Activated CD4-positive, alpha-beta memory T cell treated with anti-CD3 and anti-CD28 coated beads for 36 hours (primary cell): ENCODE measurements at regions not wholly inside any gene's neighbourhood (a gene's known extent, or its start where the extent isn't known, plus 50 kb on each side); places are given as distances from the start of the nearest gene placed in this dataset.

Experiments
- CTCF ChIA-PET: fragments of 350-600 bp; sonication (Branson Sonifier 250); formaldehyde crosslinking; loops from one replicate; lab custom pipeline; 2021; ENCODE audit warnings: antibody characterized with exemption, inconsistent platforms; lab: Charles Lee
- POLR2A ChIA-PET: fragments of 350-600 bp; sonication (Branson Sonifier 250); formaldehyde crosslinking; loops from one replicate; lab custom pipeline; 2021; ENCODE audit warnings: antibody characterized with exemption; lab: Charles Lee
- DNase-seq: peaks from one replicate; pipeline ENCODE4 v3.0.0-alpha.2; 2020
- H3K27ac Mint-ChIP-seq: one replicate; pipeline ENCODE4 v1.8.0; 2021; ENCODE audit warnings: mixed read lengths
- H3K27me3 Mint-ChIP-seq: one replicate; pipeline ENCODE4 v1.8.0; 2021; ENCODE audit warnings: mixed read lengths
- H3K36me3 Mint-ChIP-seq: one replicate; pipeline ENCODE4 v1.8.0; 2021; ENCODE audit warnings: mixed read lengths
- H3K4me1 Mint-ChIP-seq: one replicate; pipeline ENCODE4 v1.8.0; 2021; ENCODE audit warnings: low read depth, mixed read lengths
- H3K4me3 Mint-ChIP-seq: one replicate; pipeline ENCODE4 v1.8.0; 2021; ENCODE audit warnings: mild to moderate bottlenecking, mixed read lengths
- H3K9me3 Mint-ChIP-seq: one replicate; pipeline ENCODE4 v1.8.0; 2021; ENCODE audit warnings: mixed read lengths
- intact Hi-C: fragments of 100-400 bp; cut with micrococcal nuclease; formaldehyde crosslinking; loops from one replicate; pipeline ENCODE4 v1.15.1; 2023

- Mint-ChIP-seq H3K27ac (no peak overlapping the region), H3K36me3 (no peaks in the 10 kb centered on the region), H3K27me3 (peaks cover 3% of the 10 kb centered on the region), H3K4me3 (no peak overlapping the region), H3K4me1 (no peaks in the 10 kb centered on the region), H3K9me3 (no peaks in the 10 kb centered on the region)
- DNase-seq, result no peak
- CTCF ChIA-PET, result no interaction called here
- intact Hi-C loops, result no loop called here
- POLR2A ChIA-PET, result no interaction called here
Measured at GRCh38 chr11:116460156-116460920, 312.4 kb downstream of the BUD13 start.

DNA sequence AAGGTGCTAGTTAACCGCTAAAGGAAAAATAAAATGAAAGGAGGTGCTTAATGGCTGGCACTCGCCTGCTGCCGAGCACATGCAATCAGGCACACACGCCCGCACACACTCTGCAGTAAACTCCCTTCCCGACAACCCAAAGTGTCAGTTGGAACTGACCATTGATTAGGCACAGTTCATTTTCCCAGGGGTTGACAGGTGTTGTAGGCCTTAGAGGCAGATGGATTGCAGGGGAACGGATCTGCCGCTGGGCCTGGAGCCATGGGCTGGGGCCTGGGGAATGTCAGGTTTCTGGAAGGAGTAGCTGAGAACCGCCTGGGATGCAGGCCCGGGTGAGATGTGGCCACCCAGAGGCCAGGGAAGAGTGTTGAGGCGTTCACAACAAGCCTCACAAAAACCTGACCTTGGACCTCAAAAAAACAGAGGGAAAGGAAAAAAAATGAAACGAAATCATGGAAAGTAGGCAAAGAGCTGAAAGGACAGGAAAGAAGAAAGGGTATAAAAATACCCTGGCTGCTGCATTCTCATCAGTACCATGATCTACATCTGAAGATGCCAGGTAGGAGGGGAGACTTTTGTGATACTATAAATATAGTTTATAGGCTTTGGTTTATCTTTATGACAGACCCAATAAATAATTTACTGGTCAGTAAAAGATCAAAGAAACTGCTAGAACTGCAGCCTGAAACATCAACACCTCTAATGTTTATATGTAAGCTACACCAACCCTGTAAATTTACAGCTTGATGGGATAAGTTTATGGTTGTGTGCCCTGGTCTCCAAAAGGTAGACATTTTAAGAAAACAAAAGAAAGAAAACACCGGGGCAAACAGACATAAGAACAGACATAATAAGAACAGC is 313.4 kb downstream of the BUD13 start:
- intact Hi-C loops, result no loop called here
- H3K9me3 Mint-ChIP-seq, result no peaks in the 10 kb centered on the region
- H3K4me1 Mint-ChIP-seq, result no peaks in the 10 kb centered on the region
- H3K4me3 Mint-ChIP-seq, result no peak overlapping the region
- H3K27ac Mint-ChIP-seq, result no peak overlapping the region
- POLR2A ChIA-PET, result no interaction called here
- CTCF ChIA-PET, result no interaction called here
- H3K27me3 Mint-ChIP-seq, result peaks cover 3% of the 10 kb centered on the region
- H3K36me3 Mint-ChIP-seq, result no peaks in the 10 kb centered on the region
- no peak for DNase-seq

GRCh38 chr11:116458546-116458945 is 314.2 kb downstream of the BUD13 start:
- intact Hi-C loops, result no loop called here
- H3K4me3 Mint-ChIP-seq, result no peak overlapping the region
- no peaks in the 10 kb centered on the region for H3K4me1 Mint-ChIP-seq
- no peak overlapping the region for H3K27ac Mint-ChIP-seq
- ChIA-PET POLR2A (no interaction called here), CTCF (no interaction called here)
- H3K36me3 Mint-ChIP-seq, result no peaks in the 10 kb centered on the region
- no peak for DNase-seq
- H3K9me3 Mint-ChIP-seq, result no peaks in the 10 kb centered on the region
- H3K27me3 Mint-ChIP-seq, result peaks cover 3% of the 10 kb centered on the region

- intact Hi-C loops, result no loop called here
- Mint-ChIP-seq H3K4me3 (no peak overlapping the region), H3K27ac (no peak overlapping the region), H3K9me3 (no peaks in the 10 kb centered on the region), H3K4me1 (no peaks in the 10 kb centered on the region), H3K36me3 (no peaks in the 10 kb centered on the region), H3K27me3 (peaks cover 3% of the 10 kb centered on the region)
- CTCF ChIA-PET, result no interaction called here
- POLR2A ChIA-PET, result no interaction called here
- DNase-seq, result no peak
Measured at GRCh38 chr11:116457336-116458007, 315.3 kb downstream of the BUD13 start.

GRCh38 chr11:116454951-116455350 is 317.8 kb downstream of the BUD13 start:
- no peaks in the 10 kb centered on the region for H3K4me1 Mint-ChIP-seq
- intact Hi-C loops, result loop anchor here (5.0 kb wide), 1 partner anchor 237 kb away; no protein-coding TSS in a partner anchor
- ChIA-PET CTCF (interaction anchor here (1.0 to 2.1 kb wide), 3 partner anchors 9 to 187 kb away, joined by 3 to 9 read pairs (median 8); no protein-coding TSS in a partner anchor), POLR2A (interaction anchor here (0.5 kb wide), 1 partner anchor 31 kb away, joined by 3 read pairs; no protein-coding TSS in a partner anchor)
- DNase-seq, result no peak
- no peaks in the 10 kb centered on the region for H3K36me3 Mint-ChIP-seq
- H3K9me3 Mint-ChIP-seq, result no peaks in the 10 kb centered on the region
- no peaks in the 10 kb centered on the region for H3K27me3 Mint-ChIP-seq
- H3K27ac Mint-ChIP-seq, result no peak overlapping the region
- H3K4me3 Mint-ChIP-seq, result no peak overlapping the region

DNA sequence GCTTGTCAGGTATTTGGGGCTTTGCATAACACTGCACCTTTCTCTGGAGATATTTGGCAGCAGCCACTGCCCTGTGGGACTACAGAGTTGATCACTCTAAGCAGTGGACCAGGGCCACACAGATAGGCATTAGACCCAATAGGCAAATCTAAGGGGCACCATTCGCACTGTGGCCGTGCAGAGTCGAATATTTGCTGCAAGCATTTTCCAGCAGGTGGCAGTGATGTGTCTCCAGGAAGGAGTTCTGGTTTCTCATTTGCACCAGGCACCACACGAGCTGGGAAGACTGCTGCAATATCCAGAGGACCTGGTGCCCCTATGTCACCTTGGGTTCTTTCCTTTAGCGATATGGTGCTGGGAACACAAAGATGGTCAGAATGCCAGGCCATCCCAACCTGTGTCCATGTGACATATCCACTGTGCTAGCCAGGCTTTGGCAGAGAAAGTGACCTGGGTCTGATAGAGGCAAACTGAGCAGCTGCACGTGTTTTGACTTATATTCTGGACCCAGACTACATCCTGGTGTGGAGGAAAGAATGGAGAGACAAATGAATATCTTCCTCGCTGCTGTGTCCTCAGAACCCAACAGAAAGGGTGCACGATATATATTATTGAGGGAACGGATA is 318.7 kb downstream of the BUD13 start:
- H3K4me1 Mint-ChIP-seq, result no peaks in the 10 kb centered on the region

GRCh38 chr11:116452461-116452860 is 320.3 kb downstream of the BUD13 start:
- intact Hi-C loops, result loop anchor here (5.0 kb wide), 1 partner anchor 240 kb away; no protein-coding TSS in a partner anchor
- H3K4me1 Mint-ChIP-seq, result no peaks in the 10 kb centered on the region

More for the DNA sequence above, 318.7 kb downstream of the BUD13 start:
- POLR2A ChIA-PET, result no interaction called here
- Mint-ChIP-seq H3K36me3 (no peaks in the 10 kb centered on the region), H3K27ac (no peak overlapping the region), H3K27me3 (no peaks in the 10 kb centered on the region), H3K4me3 (no peak overlapping the region), H3K9me3 (no peaks in the 10 kb centered on the region)
- CTCF ChIA-PET, result interaction anchor here (1.9 to 2.1 kb wide), 2 partner anchors 45 to 188 kb away, joined by 8 to 9 read pairs; no protein-coding TSS in a partner anchor
- intact Hi-C loops, result loop anchor here (5.0 kb wide), 1 partner anchor 238 kb away; no protein-coding TSS in a partner anchor
- DNase-seq, result peak; percentile 29

DNA sequence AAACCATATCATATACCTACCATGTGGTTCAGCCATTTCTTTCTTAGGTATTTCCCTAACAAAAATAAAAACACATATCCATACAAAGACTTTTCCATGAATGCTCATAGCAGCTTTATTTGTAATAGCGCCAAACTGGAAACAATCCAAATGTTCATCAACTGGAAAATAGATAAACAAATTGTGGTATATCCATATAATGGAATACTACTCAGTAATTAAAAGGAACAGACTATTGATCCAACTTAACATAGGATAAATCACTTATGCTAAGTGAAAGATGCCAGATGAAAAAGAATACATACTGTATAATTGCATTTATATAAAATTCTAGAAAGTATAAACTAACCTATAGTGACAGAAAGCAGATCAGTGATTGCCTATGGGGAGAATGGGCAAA is 323.3 kb downstream of the BUD13 start:
- intact Hi-C loops, result no loop called here
- peaks cover 6% of the 10 kb centered on the region for H3K27me3 Mint-ChIP-seq
- H3K27ac Mint-ChIP-seq, result no peak overlapping the region
- DNase-seq, result no peak
- no peaks in the 10 kb centered on the region for H3K36me3 Mint-ChIP-seq
- no peaks in the 10 kb centered on the region for H3K4me1 Mint-ChIP-seq
- no peak overlapping the region for H3K4me3 Mint-ChIP-seq
- H3K9me3 Mint-ChIP-seq, result no peaks in the 10 kb centered on the region
- CTCF ChIA-PET, result no interaction called here
- POLR2A ChIA-PET, result no interaction called here

More at GRCh38 chr11:116452461-116452860, 320.3 kb downstream of the BUD13 start:
- no peak overlapping the region for H3K4me3 Mint-ChIP-seq
- ChIA-PET CTCF (no interaction called here), POLR2A (no interaction called here)
- H3K27ac Mint-ChIP-seq, result no peak overlapping the region
- no peaks in the 10 kb centered on the region for H3K9me3 Mint-ChIP-seq
- H3K27me3 Mint-ChIP-seq, result no peaks in the 10 kb centered on the region
- DNase-seq, result no peak
- no peaks in the 10 kb centered on the region for H3K36me3 Mint-ChIP-seq

- H3K36me3 Mint-ChIP-seq, result no peaks in the 10 kb centered on the region
- no peak for DNase-seq
- no peak overlapping the region for H3K4me3 Mint-ChIP-seq
- ChIA-PET CTCF (interaction anchor here (0.6 kb wide), 1 partner anchor 9 kb away, joined by 3 read pairs; no protein-coding TSS in a partner anchor), POLR2A (no interaction called here)
- H3K27me3 Mint-ChIP-seq, result peaks cover 8% of the 10 kb centered on the region
- no peaks in the 10 kb centered on the region for H3K9me3 Mint-ChIP-seq
- no peak overlapping the region for H3K27ac Mint-ChIP-seq
- intact Hi-C loops, result no loop called here
- H3K4me1 Mint-ChIP-seq, result no peaks in the 10 kb centered on the region
Measured at GRCh38 chr11:116446048-116446941, 326.5 kb downstream of the BUD13 start.

GRCh38 chr11:116445108-116446047 is 327.4 kb downstream of the BUD13 start:
- Mint-ChIP-seq H3K4me1 (no peaks in the 10 kb centered on the region), H3K27me3 (peaks cover 9% of the 10 kb centered on the region), H3K36me3 (no peaks in the 10 kb centered on the region), H3K4me3 (no peak overlapping the region), H3K9me3 (peaks cover 2% of the 10 kb centered on the region), H3K27ac (no peak overlapping the region)
- ChIA-PET CTCF (interaction anchor here (0.6 kb wide), 1 partner anchor 10 kb away, joined by 3 read pairs; no protein-coding TSS in a partner anchor), POLR2A (no interaction called here)
- intact Hi-C loops, result no loop called here
- DNase-seq, result no peak
